Neural progenitor cell (in vitro differentiated cells): ENCODE measurements at regions not wholly inside any gene's neighbourhood (a gene's known extent, or its start where the extent isn't known, plus 50 kb on each side); places are given as distances from the start of the nearest gene placed in this dataset.

Experiments
- DNase-seq: peaks from one replicate; pipeline ENCODE4 v3.0.0-alpha.2; 2016; ENCODE audit warnings: low spot score
- H2AFZ ChIP-seq: fragments of 200-600 bp; sonication (generic); replicated peaks from 2 replicates; pipeline ENCODE4 v1.6.1; 2016; ENCODE audit warnings: antibody characterized with exemption
- H3F3A ChIP-seq: fragments of 200-600 bp; sonication (generic); 2 replicates; pipeline ENCODE4 v1.6.1; 2016; ENCODE audit warnings: antibody characterized with exemption, low read depth
- H3K27ac ChIP-seq: fragments of 200-600 bp; sonication (generic); 2 replicates; pipeline ENCODE4 v1.5.1; 2016; ENCODE audit warnings: mild to moderate bottlenecking
- H3K27me3 ChIP-seq: fragments of 200-600 bp; sonication (generic); 2 replicates; pipeline ENCODE4 v1.6.1; 2016; ENCODE audit warnings: mild to moderate bottlenecking, moderate library complexity
- H3K36me3 ChIP-seq: fragments of 200-600 bp; sonication (generic); 2 replicates; pipeline ENCODE4 v1.5.1; 2016
- H3K4me1 ChIP-seq: fragments of 200-600 bp; sonication (generic); 2 replicates; pipeline ENCODE4 v1.6.1; 2016; ENCODE audit warnings: mixed run types
- H3K4me2 ChIP-seq: fragments of 200-600 bp; sonication (generic); 2 replicates; pipeline ENCODE4 v1.6.1; 2016
- H3K4me3 ChIP-seq: fragments of 200-600 bp; sonication (generic); 2 replicates; pipeline ENCODE4 v1.5.1; 2016
- H3K79me2 ChIP-seq: fragments of 200-600 bp; sonication (generic); 2 replicates; pipeline ENCODE4 v1.6.1; 2016; ENCODE audit warnings: low read depth
- H3K9ac ChIP-seq: fragments of 200-600 bp; sonication (generic); 2 replicates; pipeline ENCODE4 v1.6.1; 2016
- H3K9me3 ChIP-seq: fragments of 200-600 bp; sonication (generic); 2 replicates; pipeline ENCODE4 v1.5.1; 2016; ENCODE audit warnings: low read depth
- H4K20me1 ChIP-seq: fragments of 200-600 bp; sonication (generic); 2 replicates; pipeline ENCODE4 v1.6.1; 2016; ENCODE audit warnings: low read depth
- H3K27ac Mint-ChIP-seq: 3 replicates; pipeline ENCODE4 v1.8.0; 2021; ENCODE audit warnings: mixed read lengths
- H3K27me3 Mint-ChIP-seq: 2 replicates; pipeline ENCODE4 v1.8.0; 2022; ENCODE audit warnings: low read depth, mild to moderate bottlenecking, inconsistent platforms, moderate library complexity, mixed read lengths; ENCODE audit not compliant: insufficient read depth
- H3K36me3 Mint-ChIP-seq: 3 replicates; pipeline ENCODE4 v1.8.0; 2021; ENCODE audit warnings: mixed read lengths
- H3K4me1 Mint-ChIP-seq: 3 replicates; pipeline ENCODE4 v1.8.0; 2021; ENCODE audit warnings: mixed read lengths
- H3K4me3 Mint-ChIP-seq: 3 replicates; pipeline ENCODE4 v1.8.0; 2021; ENCODE audit warnings: mild to moderate bottlenecking, moderate library complexity, mixed read lengths
- H3K9me3 Mint-ChIP-seq: 3 replicates; pipeline ENCODE4 v1.8.0; 2020; ENCODE audit warnings: mixed read lengths
- EZH2 ChIP-seq: fragments of 200-600 bp; sonication (generic); IDR thresholded peaks from 2 replicates; pipeline ENCODE4 v1.6.1; 2017; ENCODE audit warnings: antibody characterized with exemption, mild to moderate bottlenecking, moderate library complexity
- EZH2phosphoT487 ChIP-seq: fragments of 200-600 bp; sonication (generic); IDR thresholded peaks from 2 replicates; pipeline ENCODE4 v1.6.1; 2017; ENCODE audit warnings: antibody characterized with exemption
- TF ChIP-seq, protein P1 (sequence below): fragments of 200-600 bp; sonication (generic); IDR thresholded peaks from 2 replicates; pipeline ENCODE4 v1.5.1; 2017; ENCODE audit warnings: antibody characterized with exemption, mild to moderate bottlenecking

DNA sequence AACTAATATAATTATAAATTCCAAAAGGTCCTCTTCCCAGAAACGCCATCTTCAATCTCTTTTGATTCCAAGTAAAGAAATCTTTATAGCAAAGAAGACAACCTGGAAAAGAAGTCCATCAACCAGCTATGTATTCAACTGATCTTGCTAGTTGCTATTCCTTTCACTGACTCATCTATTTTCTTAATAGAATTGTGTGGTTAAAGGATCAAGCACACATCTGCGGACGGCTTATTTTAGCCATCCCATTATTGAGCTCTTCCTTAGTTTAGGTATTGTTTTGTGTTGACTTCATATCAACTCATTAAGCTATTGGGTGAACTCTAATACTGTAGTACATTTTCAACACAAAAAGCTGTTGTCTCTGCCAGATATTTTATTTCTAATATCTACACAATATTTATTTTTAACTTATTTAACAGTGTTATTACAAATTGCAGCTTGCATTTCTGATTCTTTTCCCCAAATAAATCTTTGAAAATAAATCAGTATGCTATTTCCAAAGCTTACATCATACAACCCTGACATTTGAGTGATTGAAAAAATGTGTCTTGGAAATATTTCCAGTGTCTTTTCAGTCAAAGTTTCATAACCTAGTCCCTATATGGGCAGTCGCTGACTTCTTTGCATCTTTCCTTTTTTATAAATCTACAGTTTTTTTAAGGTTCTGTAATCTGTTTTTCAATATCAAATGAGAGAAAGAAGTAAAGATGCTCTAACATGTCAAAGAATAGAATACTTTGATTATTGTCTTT lies 158.8 kb upstream of the SPRY2 start:
- Histone ChIP-seq H3K27ac (no peak overlapping the region), H3K4me3 (no peak overlapping the region), H3K4me1 (no peaks in the 10 kb centered on the region), H4K20me1 (no peaks in the 10 kb centered on the region), H3K9ac (no peak overlapping the region), H3K36me3 (no peaks in the 10 kb centered on the region), H3K9me3 (no peaks in the 10 kb centered on the region), H3F3A (no peaks in the 10 kb centered on the region), H3K27me3 (no peaks in the 10 kb centered on the region), H3K79me2 (no peaks in the 10 kb centered on the region), H3K4me2 (no peak overlapping the region), H2AFZ (no peak overlapping the region)
- H3K4me3 Mint-ChIP-seq = no peak overlapping the region
- H3K4me1 Mint-ChIP-seq = no peaks in the 10 kb centered on the region
- no peak overlapping the region for H3K27ac Mint-ChIP-seq
- H3K27me3 Mint-ChIP-seq = no peaks in the 10 kb centered on the region
- DNase-seq = no peak
- TF ChIP-seq, protein P1, sequence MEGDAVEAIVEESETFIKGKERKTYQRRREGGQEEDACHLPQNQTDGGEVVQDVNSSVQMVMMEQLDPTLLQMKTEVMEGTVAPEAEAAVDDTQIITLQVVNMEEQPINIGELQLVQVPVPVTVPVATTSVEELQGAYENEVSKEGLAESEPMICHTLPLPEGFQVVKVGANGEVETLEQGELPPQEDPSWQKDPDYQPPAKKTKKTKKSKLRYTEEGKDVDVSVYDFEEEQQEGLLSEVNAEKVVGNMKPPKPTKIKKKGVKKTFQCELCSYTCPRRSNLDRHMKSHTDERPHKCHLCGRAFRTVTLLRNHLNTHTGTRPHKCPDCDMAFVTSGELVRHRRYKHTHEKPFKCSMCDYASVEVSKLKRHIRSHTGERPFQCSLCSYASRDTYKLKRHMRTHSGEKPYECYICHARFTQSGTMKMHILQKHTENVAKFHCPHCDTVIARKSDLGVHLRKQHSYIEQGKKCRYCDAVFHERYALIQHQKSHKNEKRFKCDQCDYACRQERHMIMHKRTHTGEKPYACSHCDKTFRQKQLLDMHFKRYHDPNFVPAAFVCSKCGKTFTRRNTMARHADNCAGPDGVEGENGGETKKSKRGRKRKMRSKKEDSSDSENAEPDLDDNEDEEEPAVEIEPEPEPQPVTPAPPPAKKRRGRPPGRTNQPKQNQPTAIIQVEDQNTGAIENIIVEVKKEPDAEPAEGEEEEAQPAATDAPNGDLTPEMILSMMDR = no peak
- no peak for TF ChIP-seq EZH2
- no peak for TF ChIP-seq EZH2phosphoT487
- H3K9me3 Mint-ChIP-seq = peaks cover 6% of the 10 kb centered on the region
- H3K36me3 Mint-ChIP-seq = no peaks in the 10 kb centered on the region

DNA sequence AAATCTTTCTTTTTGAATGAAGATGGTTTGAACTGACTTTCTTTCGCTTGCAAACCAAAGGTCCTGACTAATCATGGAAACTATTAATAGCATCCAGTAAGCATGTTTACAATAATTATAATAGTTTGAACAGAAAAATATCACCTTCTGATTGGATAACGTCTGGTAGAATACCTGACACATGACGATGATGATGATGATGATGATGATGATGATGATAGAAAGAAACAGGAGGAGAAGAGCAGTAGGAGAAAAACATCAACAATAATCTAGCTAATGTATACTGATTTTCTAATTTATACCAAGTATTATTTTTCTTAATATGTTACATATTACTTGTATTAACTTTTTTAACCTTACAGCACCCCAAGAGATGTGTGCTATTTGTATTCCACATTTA lies 157.5 kb upstream of the SPRY2 start:
- no peak overlapping the region for H2AFZ ChIP-seq
- no peak overlapping the region for H3K4me2 ChIP-seq
- H3F3A ChIP-seq = no peaks in the 10 kb centered on the region
- H3K36me3 ChIP-seq = no peaks in the 10 kb centered on the region
- Mint-ChIP-seq H3K4me1 (no peaks in the 10 kb centered on the region), H3K27ac (no peak overlapping the region), H3K9me3 (no peaks in the 10 kb centered on the region), H3K27me3 (no peaks in the 10 kb centered on the region), H3K4me3 (no peak overlapping the region), H3K36me3 (no peaks in the 10 kb centered on the region)
- DNase-seq = no peak
- no peak overlapping the region for H3K4me3 ChIP-seq
- no peaks in the 10 kb centered on the region for H3K27me3 ChIP-seq
- H3K27ac ChIP-seq = no peak overlapping the region
- H4K20me1 ChIP-seq = no peaks in the 10 kb centered on the region
- TF ChIP-seq, protein P1 = no peak
- no peak for TF ChIP-seq EZH2
- no peak for TF ChIP-seq EZH2phosphoT487
- no peak overlapping the region for H3K9ac ChIP-seq
- no peaks in the 10 kb centered on the region for H3K4me1 ChIP-seq
- no peaks in the 10 kb centered on the region for H3K79me2 ChIP-seq
- no peaks in the 10 kb centered on the region for H3K9me3 ChIP-seq

DNA sequence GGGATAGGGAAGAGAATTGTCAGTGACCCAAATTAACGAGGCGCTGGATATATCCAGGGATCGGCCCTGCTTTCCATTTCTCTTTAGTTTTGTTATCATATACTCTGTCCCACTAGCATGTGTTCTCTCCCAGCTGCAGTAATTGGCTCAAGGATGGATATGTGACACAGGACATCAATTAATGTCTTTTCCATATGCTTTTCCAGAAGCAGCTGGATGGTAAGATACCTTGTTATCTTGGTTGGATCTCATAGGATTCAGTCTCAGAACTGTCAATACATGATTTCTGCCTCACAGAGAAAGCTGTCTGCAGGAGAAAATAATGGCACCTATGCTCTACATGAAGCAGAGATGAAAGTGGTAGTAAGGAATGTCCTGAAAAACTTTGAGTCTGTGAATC lies 157.1 kb upstream of the SPRY2 start:
- H3K4me3 Mint-ChIP-seq = no peak overlapping the region
- H2AFZ ChIP-seq = no peak overlapping the region

More for the DNA sequence above, 157.1 kb upstream of the SPRY2 start:
- Histone ChIP-seq H3K4me2 (no peak overlapping the region), H3K9me3 (no peaks in the 10 kb centered on the region), H4K20me1 (no peaks in the 10 kb centered on the region), H3F3A (no peaks in the 10 kb centered on the region), H3K4me1 (no peaks in the 10 kb centered on the region), H3K27me3 (no peaks in the 10 kb centered on the region), H3K79me2 (no peaks in the 10 kb centered on the region), H3K36me3 (no peaks in the 10 kb centered on the region), H3K9ac (no peak overlapping the region), H3K27ac (no peak overlapping the region), H3K4me3 (no peak overlapping the region)
- Mint-ChIP-seq H3K27me3 (no peaks in the 10 kb centered on the region), H3K27ac (no peak overlapping the region), H3K4me1 (no peaks in the 10 kb centered on the region), H3K9me3 (no peaks in the 10 kb centered on the region), H3K36me3 (no peaks in the 10 kb centered on the region)
- no peak for DNase-seq
- TF ChIP-seq, protein P1 = no peak
- no peak for TF ChIP-seq EZH2
- no peak for TF ChIP-seq EZH2phosphoT487
